Retinal pigment epithelial cell (primary cell): ENCODE measurements at regions not wholly inside any gene's neighbourhood (a gene's known extent, or its start where the extent isn't known, plus 50 kb on each side); places are given as distances from the start of the nearest gene placed in this dataset.

Experiments
- DNase-seq: peaks from one replicate; pipeline ENCODE4 v3.0.0-alpha.2; 2010; ENCODE audit warnings: low read depth
- H3K4me3 ChIP-seq: 2 replicates; pipeline ENCODE4 v1.5.1; 2011; ENCODE audit warnings: mild to moderate bottlenecking, low read length, control low read depth, moderate library complexity
- TF ChIP-seq, protein P1 (sequence below): conservative IDR thresholded peaks from 2 replicates; pipeline ENCODE4 v1.5.1; 2011; ENCODE audit warnings: low read depth, low read length, control low read depth, inconsistent platforms

DNA sequence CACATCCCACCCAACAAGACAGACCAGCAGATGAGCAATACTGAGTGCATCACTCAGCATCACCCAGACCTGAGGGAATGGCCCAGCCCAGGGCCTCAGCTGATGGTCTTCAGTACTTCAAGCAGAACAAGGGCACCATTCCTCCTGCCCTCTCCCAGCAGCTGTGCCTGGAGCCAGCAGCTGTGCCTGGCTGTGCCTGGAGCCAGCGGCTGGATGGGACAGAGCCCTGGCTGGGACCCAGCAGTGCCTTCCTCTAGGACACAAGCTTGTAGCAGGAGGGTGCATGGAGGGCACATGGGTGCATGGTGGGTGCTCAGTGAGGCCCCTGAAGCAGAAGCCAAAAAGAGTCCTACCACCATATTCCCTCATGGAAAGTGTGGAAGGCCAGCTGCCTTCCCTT, 583.8 kb downstream of the NPHP4 start:
- no peak for DNase-seq
- TF ChIP-seq, protein P1, sequence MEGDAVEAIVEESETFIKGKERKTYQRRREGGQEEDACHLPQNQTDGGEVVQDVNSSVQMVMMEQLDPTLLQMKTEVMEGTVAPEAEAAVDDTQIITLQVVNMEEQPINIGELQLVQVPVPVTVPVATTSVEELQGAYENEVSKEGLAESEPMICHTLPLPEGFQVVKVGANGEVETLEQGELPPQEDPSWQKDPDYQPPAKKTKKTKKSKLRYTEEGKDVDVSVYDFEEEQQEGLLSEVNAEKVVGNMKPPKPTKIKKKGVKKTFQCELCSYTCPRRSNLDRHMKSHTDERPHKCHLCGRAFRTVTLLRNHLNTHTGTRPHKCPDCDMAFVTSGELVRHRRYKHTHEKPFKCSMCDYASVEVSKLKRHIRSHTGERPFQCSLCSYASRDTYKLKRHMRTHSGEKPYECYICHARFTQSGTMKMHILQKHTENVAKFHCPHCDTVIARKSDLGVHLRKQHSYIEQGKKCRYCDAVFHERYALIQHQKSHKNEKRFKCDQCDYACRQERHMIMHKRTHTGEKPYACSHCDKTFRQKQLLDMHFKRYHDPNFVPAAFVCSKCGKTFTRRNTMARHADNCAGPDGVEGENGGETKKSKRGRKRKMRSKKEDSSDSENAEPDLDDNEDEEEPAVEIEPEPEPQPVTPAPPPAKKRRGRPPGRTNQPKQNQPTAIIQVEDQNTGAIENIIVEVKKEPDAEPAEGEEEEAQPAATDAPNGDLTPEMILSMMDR: no peak
- no peak overlapping the region for H3K4me3 ChIP-seq

- DNase-seq: no peak
- H3K4me3 ChIP-seq: no peak overlapping the region
- TF ChIP-seq, protein P1: no peak
These were observed 587.0 kb downstream of the NPHP4 start for GRCh38 chr1:5405263-5405662.

GRCh38 chr1:5404412-5405203, 587.6 kb downstream of the NPHP4 start:
- no peak for DNase-seq
- no peak overlapping the region for H3K4me3 ChIP-seq
- TF ChIP-seq, protein P1: no peak

DNA sequence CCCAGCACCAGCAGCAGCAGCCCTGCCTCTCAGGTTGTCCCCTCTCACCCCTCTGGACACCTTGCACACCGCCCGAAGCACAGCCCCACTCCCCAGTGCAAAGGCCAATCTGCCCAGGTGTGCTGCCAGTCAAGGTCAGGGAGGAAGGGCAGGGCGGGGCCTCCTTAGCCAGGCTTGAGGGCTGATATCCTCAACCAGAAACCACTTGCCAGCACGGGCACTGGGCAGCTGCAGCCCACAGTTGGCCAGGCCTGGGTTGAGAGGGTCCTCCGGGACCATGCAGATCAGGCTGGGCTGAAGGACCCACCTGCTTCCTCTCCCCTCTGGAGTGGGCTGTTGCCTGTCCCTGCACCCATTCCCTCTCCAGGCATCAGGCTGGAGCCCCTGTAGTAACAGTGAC, 588.3 kb downstream of the NPHP4 start:
- TF ChIP-seq, protein P1: no peak
- no peak for DNase-seq
- H3K4me3 ChIP-seq: no peak overlapping the region

- no peak for DNase-seq
- TF ChIP-seq, protein P1: no peak
- no peak overlapping the region for H3K4me3 ChIP-seq
These were observed 589.6 kb downstream of the NPHP4 start for GRCh38 chr1:5402618-5403017.

DNA sequence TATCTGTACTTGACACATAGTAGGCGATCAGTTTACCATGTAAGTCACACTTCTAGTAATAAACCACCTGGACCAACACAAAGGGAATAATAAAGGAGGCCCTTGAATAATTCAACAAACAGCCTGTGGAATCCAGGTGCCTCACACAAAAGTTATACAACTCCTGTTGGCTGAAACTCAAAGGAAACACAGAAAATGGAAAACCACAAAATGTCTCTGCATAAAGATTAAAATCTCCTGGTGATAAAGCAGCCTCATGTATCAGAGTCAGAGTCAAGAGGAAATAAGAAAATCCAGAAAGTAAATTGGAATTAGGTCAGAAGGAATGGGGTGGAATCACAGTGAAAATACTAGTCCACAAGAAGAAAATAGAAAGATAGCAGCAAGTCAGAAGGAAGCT, 592.5 kb downstream of the NPHP4 start:
- TF ChIP-seq, protein P1: no peak
- H3K4me3 ChIP-seq: no peak overlapping the region
- no peak for DNase-seq

DNA sequence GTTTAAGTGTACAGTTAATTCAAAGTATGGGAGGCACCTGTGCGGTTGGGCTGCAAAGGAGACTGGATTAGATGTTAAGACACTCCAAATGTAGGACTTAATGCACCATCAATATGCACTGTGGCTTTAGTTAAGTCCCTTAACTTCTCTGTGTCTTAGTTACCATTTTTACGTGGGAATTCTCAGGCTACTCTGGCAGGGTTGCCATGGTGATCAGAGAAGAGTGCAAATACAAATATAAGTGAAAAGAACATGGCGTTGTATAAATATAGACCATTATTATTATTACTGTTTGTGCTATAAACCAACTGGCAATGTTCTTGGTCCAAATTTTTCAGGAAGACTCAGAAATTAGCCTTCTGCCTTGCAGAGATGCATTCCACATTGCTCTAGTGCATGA, 595.6 kb downstream of the NPHP4 start:
- DNase-seq: no peak
- TF ChIP-seq, protein P1: no peak

More for the DNA sequence above, 595.6 kb downstream of the NPHP4 start:
- H3K4me3 ChIP-seq: no peak overlapping the region
